T1000 (cell line): ENCODE measurements at regions not wholly inside any gene's neighbourhood (a gene's known extent, or its start where the extent isn't known, plus 50 kb on each side); places are given as distances from the start of the nearest gene placed in this dataset.
A peak's percentile ranks its signal among the peaks of the same experiment; 100 is the strongest.

ENCODE experiments used
- DNase-seq: peaks from one replicate; lab custom pipeline; 2025; ENCODE audit warnings: mixed read lengths; lab: John Stamatoyannopoulos, UW

GRCh38 chr3:109903100-109903499, 565.8 kb upstream of the DPPA4 start:
- no peak for DNase-seq

GRCh38 chr3:109910772-109911171, 573.4 kb upstream of the DPPA4 start:
- DNase-seq = no peak

GRCh38 chr3:109918740-109919139, 581.4 kb upstream of the DPPA4 start:
- no peak for DNase-seq

- no peak for DNase-seq
Measured at GRCh38 chr3:109920749-109921148, 583.4 kb upstream of the DPPA4 start.

GRCh38 chr3:109921509-109921908, 584.2 kb upstream of the DPPA4 start:
- no peak for DNase-seq

GRCh38 chr3:109922856-109923255, 585.5 kb upstream of the DPPA4 start:
- DNase-seq = no peak

GRCh38 chr3:109923431-109923830, 586.1 kb upstream of the DPPA4 start:
- DNase-seq = no peak

- no peak for DNase-seq
Measured at GRCh38 chr3:109924196-109924595, 586.9 kb upstream of the DPPA4 start.

GRCh38 chr3:109926376-109926775, 589.0 kb upstream of the DPPA4 start:
- no peak for DNase-seq

- DNase-seq = peak; percentile 19
Measured at GRCh38 chr3:109927161-109927560, 589.8 kb upstream of the DPPA4 start.

- DNase-seq = no peak
Measured at GRCh38 chr3:109927726-109928125, 590.4 kb upstream of the DPPA4 start.

- DNase-seq = no peak
Measured at GRCh38 chr3:109930582-109930981, 593.2 kb upstream of the DPPA4 start.

- no peak for DNase-seq
Measured at GRCh38 chr3:109933576-109933975, 596.2 kb upstream of the DPPA4 start.

- DNase-seq = no peak
Measured at GRCh38 chr3:109939817-109940216, 602.5 kb upstream of the DPPA4 start.

- no peak for DNase-seq
Measured at GRCh38 chr3:109943181-109943580, 605.8 kb upstream of the DPPA4 start.

GRCh38 chr3:109944836-109945235, 607.5 kb upstream of the DPPA4 start:
- DNase-seq = no peak

- no peak for DNase-seq
Measured at GRCh38 chr3:109952924-109953323, 615.6 kb upstream of the DPPA4 start.

GRCh38 chr3:109963831-109964230, 626.5 kb upstream of the DPPA4 start:
- DNase-seq = no peak

- no peak for DNase-seq
Measured at GRCh38 chr3:109973733-109974132, 636.4 kb upstream of the DPPA4 start.

- no peak for DNase-seq
Measured at GRCh38 chr3:109977897-109978296, 640.6 kb upstream of the DPPA4 start.

- no peak for DNase-seq
Measured at GRCh38 chr3:109982201-109982600, 644.9 kb upstream of the DPPA4 start.

- DNase-seq = no peak
Measured at GRCh38 chr3:109984976-109985375, 647.6 kb upstream of the DPPA4 start.

- no peak for DNase-seq
Measured at GRCh38 chr3:109985943-109986555, 648.7 kb upstream of the DPPA4 start.

GRCh38 chr3:109994853-109995252, 657.5 kb upstream of the DPPA4 start:
- DNase-seq = no peak

- no peak for DNase-seq
Measured at GRCh38 chr3:109995377-109995776, 658.0 kb upstream of the DPPA4 start.
